Kidney (tissue), 13 donors: ENCODE measurements at regions not wholly inside any gene's neighbourhood (a gene's known extent, or its start where the extent isn't known, plus 50 kb on each side); places are given as distances from the start of the nearest gene placed in this dataset.

Source experiments
- DNase-seq, 5 donors: peaks; one replicate each; pipeline ENCODE4 v3.0.0-alpha.2; 2013 to 2020
- FAIRE-seq: peaks from 2 replicates; lab custom pipeline; 2012; peaks lifted over from hg19 to GRCh38; lab: Jason Lieb, UNC
- H3K27ac ChIP-seq, 2 donors: one replicate each; pipeline ENCODE4 v1.7.0; 2013; ENCODE audit warnings: low read depth in 2 of 2, low read length in 2 of 2, inconsistent platforms in 1 of 2
- H3K27me3 ChIP-seq: one replicate; pipeline ENCODE4 v1.7.1; 2013; ENCODE audit warnings: low read length, inconsistent platforms; ENCODE audit not compliant: control insufficient read depth, insufficient read depth
- H3K36me3 ChIP-seq, 3 donors: one replicate each; pipeline versions ENCODE4 v1.7.0 to v1.7.1; 2013; ENCODE audit warnings: low read length in 3 of 3, control low read depth in 1 of 3, inconsistent platforms in 1 of 3; ENCODE audit not compliant: insufficient read depth in 3 of 3, control insufficient read depth in 2 of 3
- H3K4me1 ChIP-seq, 3 donors: one replicate each; pipeline versions ENCODE4 v1.7.0 to v1.7.1; 2013; ENCODE audit warnings: low read length in 3 of 3, inconsistent platforms in 1 of 3, low read depth in 1 of 3; ENCODE audit not compliant: control insufficient read depth in 2 of 3, insufficient read depth in 2 of 3
- H3K4me3 ChIP-seq, 3 donors: one replicate each; pipeline versions ENCODE4 v1.7.0 to v1.8.1; 2013; ENCODE audit warnings: low read length in 3 of 3, control low read depth in 1 of 3, inconsistent platforms in 1 of 3
- H3K9ac ChIP-seq, 3 donors: one replicate each; pipeline versions ENCODE4 v1.7.0 to v1.7.1; 2013; ENCODE audit warnings: low read length in 3 of 3, control low read depth in 1 of 3, inconsistent platforms in 1 of 3
- H3K9me3 ChIP-seq, 3 donors: one replicate each; pipeline versions ENCODE4 v1.7.0 to v1.7.1; 2013; ENCODE audit warnings: low read length in 3 of 3, control low read depth in 1 of 3, inconsistent platforms in 1 of 3; ENCODE audit not compliant: control insufficient read depth in 2 of 3, insufficient read depth in 1 of 3
- CTCF ChIP-seq: IDR thresholded peaks from 3 replicates; pipeline ENCODE4 v1.5.1; 2012; ENCODE audit warnings: mild to moderate bottlenecking, moderate library complexity, borderline replicate concordance; ENCODE audit not compliant: insufficient read depth; ENCODE audit errors: extremely low read depth
- intact Hi-C: fragments of 100-400 bp; cut with DNase I; formaldehyde crosslinking; loops from one replicate; pipeline ENCODE4 v1.11.1; 2022
- donor health status: control.
- donor health status: control.
- donor health status: control.
- donor health status: control.
- donor health status: control.
- donor health status: DM: yes; HTN: yes; CAD: no.
- donor health status: Normal renal cell carcinoma (clear cell type).

- Histone ChIP-seq H3K4me3 (no peak overlapping the region), H3K36me3 (no peaks in the 10 kb centered on the region), H3K27me3 (no peaks in the 10 kb centered on the region), H3K9me3 (no peaks in the 10 kb centered on the region), H3K4me1 (no peaks in the 10 kb centered on the region), H3K27ac (no peak overlapping the region), H3K9ac (no peak overlapping the region)
- FAIRE-seq (no peak), DNase-seq (no peak)
- TF ChIP-seq CTCF = no peak
- intact Hi-C loops = no loop called here
Observed at GRCh38 chr5:98721231-98721928, 52.1 kb upstream of the RGMB start.

GRCh38 chr5:98722188-98722587, 51.3 kb upstream of the RGMB start:
- intact Hi-C loops = no loop called here
- FAIRE-seq = no peak

GRCh38 chr5:98723061-98723460, 50.4 kb upstream of the RGMB start:
- DNase-seq (no peak), FAIRE-seq (no peak)
- Histone ChIP-seq H3K4me3 (no peak overlapping the region), H3K27me3 (no peaks in the 10 kb centered on the region), H3K9me3 (no peaks in the 10 kb centered on the region), H3K27ac (no peak overlapping the region), H3K9ac (no peak overlapping the region), H3K36me3 (no peaks in the 10 kb centered on the region), H3K4me1 (no peaks in the 10 kb centered on the region)
- TF ChIP-seq CTCF = no peak
- intact Hi-C loops = no loop called here

More at GRCh38 chr5:98722188-98722587, 51.3 kb upstream of the RGMB start:
- no peaks in the 10 kb centered on the region for H3K27me3 ChIP-seq
- H3K9ac ChIP-seq = no peak overlapping the region
- H3K4me1 ChIP-seq = no peaks in the 10 kb centered on the region
- H3K36me3 ChIP-seq = no peaks in the 10 kb centered on the region
- no peak overlapping the region for H3K4me3 ChIP-seq
- TF ChIP-seq CTCF = no peak
- H3K27ac ChIP-seq = no peak overlapping the region
- no peaks in the 10 kb centered on the region for H3K9me3 ChIP-seq
- no peak for DNase-seq
